Testis (tissue), 2 donors: ENCODE measurements at regions not wholly inside any gene's neighbourhood (a gene's known extent, or its start where the extent isn't known, plus 50 kb on each side); places are given as distances from the start of the nearest gene placed in this dataset.

Experiments
- CTCF ChIP-seq, 3 experiments: fragments of 450-650 bp in 2 of 3; fragments of 200-600 bp in 1 of 3; sonication (generic) in 1 of 3; IDR thresholded peaks; one replicate each; pipeline ENCODE4 v1.5.1; 2016 to 2019; ENCODE audit warnings: antibody characterized with exemption in 3 of 3, mild to moderate bottlenecking in 2 of 3, moderate library complexity in 1 of 3
- POLR2A ChIP-seq: fragments of 450-650 bp; IDR thresholded peaks from one replicate; pipeline ENCODE4 v1.6.1; 2017; ENCODE audit warnings: antibody characterized with exemption, mild to moderate bottlenecking, moderate library complexity

GRCh38 chr9:113756476-113757192 lies 119.5 kb upstream of the ZNF618 start:
- TF ChIP-seq CTCF (IDR thresholded peaks at IDR 0.05) = no peak
- no peak for TF ChIP-seq POLR2A
